HCT116 (cell line): ENCODE measurements at regions not wholly inside any gene's neighbourhood (a gene's known extent, or its start where the extent isn't known, plus 50 kb on each side); places are given as distances from the start of the nearest gene placed in this dataset.

Experiments
- ATAC-seq: fragments of 200-7000 bp; cut with Tn5 transposase; 2 replicates; pipeline ENCODE4 v1.9.1; 2020; ENCODE audit warnings: mild to moderate bottlenecking, moderate library complexity
- BruUV-seq: library from RNA; stranded (reverse); fragments of 400-500 nt; replicated peaks from 2 replicates; lab custom pipeline; 2021; lab: Mats Ljungman, UMichigan
- CTCF ChIA-PET: fragments of 300-600 bp; sonication (Branson Sonifier 250); formaldehyde crosslinking; loops from one replicate; lab custom pipeline; 2021; ENCODE audit warnings: antibody characterized with exemption; lab: Charles Lee
- POLR2A ChIA-PET: fragments of 300-600, 350-600 bp; sonication (Branson Sonifier 250); formaldehyde crosslinking; loops from one replicate; lab custom pipeline; 2021; ENCODE audit warnings: antibody characterized with exemption; lab: Charles Lee
- RAD21 ChIA-PET, 2 experiments: fragments of 300-600 bp; sonication (Branson Sonifier 250); formaldehyde crosslinking; loops; one replicate each; lab custom pipeline; 2023; ENCODE audit warnings: low total read pairs in 2 of 2; ENCODE audit not compliant: uncharacterized antibody in 2 of 2, unreplicated experiment in 2 of 2, low non-redundant PET in 1 of 2; lab: Charles Lee
- DNase-seq: peaks from one replicate; pipeline ENCODE4 v3.0.0-alpha.2; 2010; ENCODE audit warnings: low read depth, low spot score
- H2AFZ ChIP-seq: fragments of 200-600 bp; shearing (Covaris generic), sonication (generic); 2 replicates; pipeline ENCODE4 v1.6.1; 2017; ENCODE audit warnings: low read depth, mixed run types, mixed read lengths, antibody characterized with exemption, low read length; ENCODE audit not compliant: poor library complexity, severe bottlenecking
- H3K27ac ChIP-seq: 2 replicates; pipeline ENCODE4 v1.5.1; 2012; ENCODE audit warnings: low read depth, low read length
- H3K27me3 ChIP-seq: fragments of 200-600 bp; sonication (generic); 2 replicates; pipeline ENCODE4 v1.6.1; 2016; ENCODE audit warnings: mixed run types, low read length, mixed read lengths; ENCODE audit not compliant: insufficient read depth
- H3K36me3 ChIP-seq, 2 experiments: fragments of 200-500 bp in 1 of 2; fragments of 200-600 bp in 1 of 2; sonication (Bioruptor generic) in 1 of 2; sonication (generic) in 1 of 2; 2 replicates each; pipeline versions ENCODE4 v1.5.1 to v1.6.1; 2014 to 2016; ENCODE audit warnings: low read length in 2 of 2, inconsistent platforms in 1 of 2, mixed read lengths in 1 of 2, mixed run types in 1 of 2; ENCODE audit not compliant: insufficient read depth in 2 of 2, control insufficient read depth in 1 of 2
- H3K4me1 ChIP-seq, 2 experiments: fragments of 200-600 bp in 1 of 2; sonication (generic) in 1 of 2; 2 replicates each; pipeline versions ENCODE4 v1.5.1 to v1.6.1; 2012 to 2017; ENCODE audit warnings: low read length in 2 of 2, inconsistent platforms in 1 of 2, mild to moderate bottlenecking in 1 of 2, mixed read lengths in 1 of 2, mixed run types in 1 of 2, moderate library complexity in 1 of 2; ENCODE audit not compliant: insufficient read depth in 2 of 2, control insufficient read depth in 1 of 2
- H3K4me2 ChIP-seq: fragments of 200-600 bp; sonication (generic); 2 replicates; pipeline ENCODE4 v1.6.1; 2017; ENCODE audit warnings: mixed run types, low read length, mixed read lengths
- H3K4me3 ChIP-seq, 2 experiments: fragments of 200-600 bp in 1 of 2; sonication (generic) in 1 of 2; replicated peaks in 1 of 2; 2 replicates each; pipeline ENCODE4 v1.5.1; 2011 to 2016; ENCODE audit warnings: low read length in 2 of 2, control low read depth in 1 of 2, low read depth in 1 of 2, mild to moderate bottlenecking in 1 of 2, mixed read lengths in 1 of 2, mixed run types in 1 of 2
- H3K79me2 ChIP-seq: fragments of 200-600 bp; sonication (generic); 2 replicates; pipeline ENCODE4 v1.6.1; 2017; ENCODE audit warnings: mild to moderate bottlenecking, mixed run types, low read length, moderate library complexity, mixed read lengths; ENCODE audit not compliant: insufficient read depth
- H3K9ac ChIP-seq: fragments of 200-600 bp; sonication (generic); 2 replicates; pipeline ENCODE4 v1.6.1; 2016; ENCODE audit warnings: low read length, mixed read lengths
- H3K9me2 ChIP-seq: fragments of 200-600 bp; sonication (generic), shearing (Covaris generic); 2 replicates; pipeline ENCODE4 v1.6.1; 2017; ENCODE audit warnings: mixed run types, mild to moderate bottlenecking, moderate library complexity; ENCODE audit not compliant: insufficient read depth
- H3K9me3 ChIP-seq, 2 experiments: fragments of 200-500 bp in 1 of 2; fragments of 200-600 bp in 1 of 2; sonication (Bioruptor generic) in 1 of 2; sonication (generic) in 1 of 2; 2 replicates each; pipeline ENCODE4 v1.6.1; 2014 to 2017; ENCODE audit warnings: low read length in 2 of 2, mixed read lengths in 2 of 2, inconsistent platforms in 1 of 2, low read depth in 1 of 2, mild to moderate bottlenecking in 1 of 2, mixed run types in 1 of 2, moderate library complexity in 1 of 2; ENCODE audit not compliant: control insufficient read depth in 1 of 2, insufficient read depth in 1 of 2
- H4K20me1 ChIP-seq: fragments of 200-600 bp; sonication (generic), shearing (Covaris generic); 2 replicates; pipeline ENCODE4 v1.6.1; 2017; ENCODE audit warnings: mixed run types, mild to moderate bottlenecking, moderate library complexity; ENCODE audit not compliant: insufficient read depth
- ATF3 ChIP-seq: IDR thresholded peaks from 2 replicates; pipeline ENCODE4 v1.6.1; 2012
- CTCF ChIP-seq, 3 experiments: fragments of 200-600 bp in 1 of 3; sonication (generic) in 1 of 3; IDR thresholded peaks in 2 of 3; conservative IDR thresholded peaks in 1 of 3; 2 replicates each; pipeline ENCODE4 v1.5.1; 2012 to 2017; ENCODE audit warnings: low read depth in 2 of 3, low read length in 2 of 3, antibody characterized with exemption in 1 of 3, borderline replicate concordance in 1 of 3, control low read depth in 1 of 3, mild to moderate bottlenecking in 1 of 3, mixed read lengths in 1 of 3, mixed run types in 1 of 3, moderate library complexity in 1 of 3; ENCODE audit not compliant: insufficient read depth in 1 of 3
- EGR1 ChIP-seq: IDR thresholded peaks from 2 replicates; pipeline ENCODE4 v1.6.1; 2012; ENCODE audit warnings: low read depth
- ELF1 ChIP-seq: IDR thresholded peaks from 2 replicates; pipeline ENCODE4 v1.6.1; 2012; ENCODE audit warnings: low read depth, borderline replicate concordance
- FOSL1 ChIP-seq: IDR thresholded peaks from 2 replicates; pipeline ENCODE4 v1.6.1; 2012; ENCODE audit warnings: low read depth
- REST ChIP-seq: IDR thresholded peaks from 2 replicates; pipeline ENCODE4 v1.6.1; 2012; ENCODE audit warnings: low read depth
- SIN3A ChIP-seq: IDR thresholded peaks from 2 replicates; pipeline ENCODE4 v1.6.1; 2012; ENCODE audit warnings: low read depth
- TCF7L2 ChIP-seq: IDR thresholded peaks from 2 replicates; pipeline ENCODE4 v1.7.0; 2011; ENCODE audit warnings: borderline replicate concordance, inconsistent platforms; ENCODE audit not compliant: insufficient read depth, insufficient read length; ENCODE audit errors: extremely low read depth
- ZBTB33 ChIP-seq: IDR thresholded peaks from 2 replicates; pipeline ENCODE4 v1.6.1; 2011; ENCODE audit warnings: mild to moderate bottlenecking, low read length, moderate library complexity; ENCODE audit not compliant: insufficient replicate concordance; ENCODE audit errors: extremely low read depth
- ZFX ChIP-seq: fragments of 450-650 bp; IDR thresholded peaks from 2 replicates; pipeline ENCODE4 v1.6.1; 2017
- intact Hi-C: fragments of 100-400 bp; cut with micrococcal nuclease; formaldehyde crosslinking; loops from 2 replicates; pipeline ENCODE4 v1.10.0; 2022

- no peak for ATAC-seq
- intact Hi-C loops: no loop called here
- DNase-seq: no peak
- ChIA-PET POLR2A (no interaction called here), CTCF (no interaction called here), RAD21 (no interaction called here)
- H3K9ac ChIP-seq: no peak overlapping the region
- no peaks in the 10 kb centered on the region for H3K9me3 ChIP-seq
- H3K79me2 ChIP-seq: no peaks in the 10 kb centered on the region
- BruUV-seq: no TSS peak
- H3K4me1 ChIP-seq: no peaks in the 10 kb centered on the region
- H3K4me3 ChIP-seq: no peak overlapping the region
- TF ChIP-seq REST (no peak), SIN3A (no peak), TCF7L2 (no peak)
- no peak overlapping the region for H3K4me2 ChIP-seq
- no peaks in the 10 kb centered on the region for H3K9me2 ChIP-seq
- H3K27me3 ChIP-seq: no peaks in the 10 kb centered on the region
- H3K27ac ChIP-seq: no peak overlapping the region
- no peak overlapping the region for H2AFZ ChIP-seq
- H3K36me3 ChIP-seq: no peaks in the 10 kb centered on the region
- H4K20me1 ChIP-seq: no peaks in the 10 kb centered on the region
Measured at GRCh38 chr4:129899849-129900248, 803.9 kb downstream of the C4orf33 start.

- ChIA-PET POLR2A (no interaction called here), RAD21 (no interaction called here), CTCF (no interaction called here)
- H3K27me3 ChIP-seq: no peaks in the 10 kb centered on the region
- no peak for DNase-seq
- BruUV-seq: no TSS peak
- no peaks in the 10 kb centered on the region for H4K20me1 ChIP-seq
- ATAC-seq: no peak
- intact Hi-C loops: no loop called here
- H3K79me2 ChIP-seq: no peaks in the 10 kb centered on the region
- no peaks in the 10 kb centered on the region for H3K9me3 ChIP-seq
- no peak overlapping the region for H3K27ac ChIP-seq
- no peaks in the 10 kb centered on the region for H3K4me1 ChIP-seq
- H3K36me3 ChIP-seq: no peaks in the 10 kb centered on the region
- TF ChIP-seq ZBTB33 (no peak), ATF3 (no peak), ZFX (no peak), EGR1 (no peak), FOSL1 (no peak), ELF1 (no peak), CTCF (IDR thresholded peaks at IDR 0.05 in 2 of 3, conservative IDR thresholded peaks at IDR 0.05 in 1 of 3; ENCODE audit: borderline replicate concordance in 1 of 3, insufficient read depth in 1 of 3, low read depth in 2 of 3, low read length in 2 of 3) (no peak)
- no peak overlapping the region for H2AFZ ChIP-seq
- H3K4me2 ChIP-seq: no peak overlapping the region
- no peaks in the 10 kb centered on the region for H3K9me2 ChIP-seq
- H3K4me3 ChIP-seq: no peak overlapping the region
- no peak overlapping the region for H3K9ac ChIP-seq
Measured at GRCh38 chr4:129900430-129900953, 804.5 kb downstream of the C4orf33 start.
